HT1080 (cell line): ENCODE measurements at regions not wholly inside any gene's neighbourhood (a gene's known extent, or its start where the extent isn't known, plus 50 kb on each side); places are given as distances from the start of the nearest gene placed in this dataset.

Experiments used
- DNase-seq: peaks from one replicate; pipeline ENCODE4 v3.0.0-alpha.2; 2015; ENCODE audit warnings: low read depth

DNA sequence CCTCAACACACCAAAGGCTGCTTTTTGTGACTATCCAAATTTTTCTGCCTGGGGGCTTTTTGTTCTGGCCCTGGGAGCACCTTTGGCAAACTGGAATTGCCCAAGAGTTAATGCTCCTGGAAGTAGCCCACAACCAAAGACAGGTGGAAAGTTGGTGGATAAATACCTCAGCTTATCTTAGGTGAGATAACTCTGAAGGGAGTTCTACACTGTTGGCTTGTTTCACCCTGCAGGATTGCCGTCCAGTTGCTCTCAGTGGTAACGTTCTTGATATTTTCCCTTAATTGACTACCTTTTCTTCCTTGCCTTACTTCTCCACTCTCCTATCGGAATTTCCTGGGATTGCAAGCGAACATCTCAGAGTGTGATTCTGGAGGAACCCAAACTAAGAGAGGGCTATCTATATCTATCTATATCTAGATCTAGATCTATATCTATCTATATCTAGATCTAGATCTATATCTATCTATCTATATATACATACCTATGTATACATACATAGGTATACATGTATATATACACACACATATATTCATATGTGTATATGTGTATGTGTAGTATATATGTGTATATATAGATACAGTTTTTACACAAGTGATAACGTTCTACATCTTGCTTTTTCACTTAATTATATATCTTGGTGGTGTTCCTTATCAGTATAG is 82.6 kb upstream of the DHX15 start:
- no peak for DNase-seq

DNA sequence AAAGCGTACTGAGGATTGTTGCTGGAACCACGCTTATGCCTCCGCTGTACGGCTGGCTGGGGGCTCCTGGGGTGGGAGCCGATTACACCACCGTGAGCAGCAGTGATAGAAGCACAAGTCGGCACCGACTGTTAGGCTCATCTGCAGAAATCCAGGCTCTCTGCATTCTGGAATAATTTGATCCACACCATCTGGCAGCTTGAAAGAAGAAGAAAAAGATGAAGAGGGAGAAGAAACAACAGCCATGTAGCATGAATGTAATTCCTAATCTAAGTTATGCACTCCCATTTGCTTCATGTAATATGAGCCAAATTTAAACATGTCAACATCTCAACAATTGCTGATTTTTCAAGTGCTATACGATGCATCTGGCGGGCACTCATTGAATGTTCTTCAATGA is 84.6 kb upstream of the DHX15 start:
- no peak for DNase-seq

DNA sequence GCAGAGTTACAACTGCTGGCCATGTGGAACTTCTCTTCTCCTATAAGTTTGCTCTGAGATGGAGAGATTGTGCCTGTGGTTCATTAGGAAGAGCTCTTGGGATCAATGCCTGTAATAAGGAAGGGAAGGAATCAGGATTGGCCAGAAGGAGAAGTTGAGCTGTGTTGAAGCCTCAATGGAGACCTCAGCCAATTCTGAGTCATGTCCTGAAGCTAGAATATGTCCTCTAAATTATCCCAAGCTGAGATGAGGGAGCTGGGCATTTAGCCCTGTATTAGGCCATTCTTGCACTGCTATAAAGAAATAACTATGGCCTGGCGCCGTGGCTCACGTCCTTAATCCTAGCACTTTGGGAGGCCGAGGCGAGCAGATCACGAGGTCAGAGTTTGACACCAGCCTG is 85.4 kb upstream of the DHX15 start:
- DNase-seq: no peak

DNA sequence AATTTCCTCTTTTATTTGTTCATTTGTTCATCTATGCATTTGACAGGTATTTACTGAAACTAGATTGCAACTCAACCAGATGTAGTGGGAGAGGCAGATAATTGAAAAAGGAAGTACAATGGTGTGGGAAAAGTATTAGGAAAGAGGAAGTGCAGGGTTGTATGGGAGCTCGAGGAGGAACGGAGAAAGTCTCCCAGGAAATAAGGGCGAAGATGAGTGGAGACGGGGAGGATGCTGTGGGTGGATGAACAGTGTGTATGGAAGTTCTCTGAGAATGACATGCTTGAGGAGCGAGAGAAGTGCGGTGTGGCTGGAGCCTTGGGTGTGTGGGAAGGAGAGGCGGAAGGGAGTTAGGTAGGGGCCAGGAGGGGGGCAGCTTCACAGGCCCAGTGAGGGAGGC is 87.5 kb upstream of the DHX15 start:
- DNase-seq: no peak

DNA sequence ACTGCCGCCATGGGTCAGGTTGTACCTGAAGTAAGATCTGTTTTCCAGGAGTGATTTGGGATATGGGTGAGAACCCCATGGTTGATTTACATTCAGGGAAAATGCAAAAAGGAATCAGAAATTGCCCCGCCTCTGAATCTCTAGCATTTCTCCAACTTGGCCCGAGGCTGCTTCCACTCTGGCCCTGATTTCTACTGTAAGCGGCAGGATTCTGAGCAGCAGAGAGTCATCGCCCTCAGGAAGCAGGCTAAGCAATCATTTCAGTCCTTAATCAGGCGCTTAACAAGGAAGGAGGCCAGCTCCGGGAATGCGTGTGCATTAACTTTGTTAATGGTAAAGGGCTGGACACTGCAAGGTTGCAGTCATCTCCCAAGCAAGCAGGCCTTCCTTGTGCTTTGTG is 88.5 kb upstream of the DHX15 start:
- no peak for DNase-seq

DNA sequence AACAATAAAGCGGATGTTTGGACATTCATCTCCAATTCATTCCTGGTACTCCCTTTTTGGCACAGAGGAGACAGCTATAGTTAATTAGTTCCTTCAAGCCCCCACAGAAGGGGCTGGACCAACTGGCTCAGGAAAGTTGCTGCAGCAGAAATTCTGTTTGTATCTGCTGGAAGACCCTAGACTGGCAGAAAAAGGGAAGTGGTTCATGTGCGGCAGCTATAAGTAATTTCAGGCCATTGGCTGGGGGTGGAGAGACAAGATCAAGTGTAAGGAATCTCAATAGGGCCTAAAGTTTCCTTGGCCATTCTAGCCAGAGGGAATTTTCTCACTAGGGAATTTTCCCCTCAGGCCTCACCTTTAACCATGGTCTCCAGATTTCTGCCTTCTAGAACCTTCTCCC is 89.9 kb upstream of the DHX15 start:
- DNase-seq: no peak

DNA sequence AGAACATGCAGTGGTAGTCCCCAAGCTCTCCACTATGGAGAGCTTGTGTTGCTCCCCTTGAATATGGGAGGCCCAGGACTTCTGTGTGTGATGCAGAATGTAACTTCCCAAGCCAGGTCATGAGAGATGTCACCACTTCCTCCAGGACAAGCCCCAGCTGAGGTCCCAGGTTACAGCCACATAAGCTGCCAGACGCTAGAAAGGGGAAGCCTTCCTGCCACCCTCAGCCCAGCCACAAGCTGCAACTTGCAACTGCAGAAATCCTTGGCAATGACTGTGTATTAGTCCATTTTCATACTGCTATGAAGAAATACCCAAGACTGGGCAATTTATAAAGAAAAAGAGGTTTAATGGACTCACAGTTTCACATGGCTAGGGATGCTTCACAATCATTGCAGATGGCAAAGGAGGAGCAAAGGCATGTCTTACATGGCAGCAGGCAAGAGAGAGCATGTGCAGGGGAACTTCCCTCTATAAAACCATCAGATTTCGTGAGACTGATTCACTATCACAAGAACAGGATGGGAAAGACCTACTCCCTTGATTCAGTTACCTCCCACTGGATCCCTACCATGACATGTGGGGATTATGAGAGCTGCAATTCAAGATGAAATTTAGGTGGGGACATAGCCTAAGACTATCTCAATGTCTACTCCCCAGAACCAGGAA is 91.5 kb upstream of the DHX15 start:
- DNase-seq: no peak

DNA sequence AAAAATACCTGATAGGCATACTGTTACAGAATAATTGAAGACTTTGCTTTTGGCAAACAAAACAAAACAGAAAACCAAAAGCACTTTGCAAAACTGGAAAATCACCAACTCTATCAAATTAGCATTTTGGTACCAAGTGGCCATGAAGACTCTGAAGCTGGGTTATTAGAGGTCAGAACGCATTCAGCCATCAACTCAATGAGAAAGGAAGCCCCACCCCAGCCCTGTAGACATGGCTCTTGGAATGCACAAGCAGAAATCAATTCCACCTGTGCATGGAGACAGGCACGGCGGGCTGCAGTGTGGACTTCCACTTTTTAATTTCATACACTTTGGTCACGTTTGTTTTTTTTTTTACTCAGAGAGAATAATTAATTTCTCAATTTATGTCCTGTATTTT is 93.6 kb upstream of the DHX15 start:
- DNase-seq: no peak

DNA sequence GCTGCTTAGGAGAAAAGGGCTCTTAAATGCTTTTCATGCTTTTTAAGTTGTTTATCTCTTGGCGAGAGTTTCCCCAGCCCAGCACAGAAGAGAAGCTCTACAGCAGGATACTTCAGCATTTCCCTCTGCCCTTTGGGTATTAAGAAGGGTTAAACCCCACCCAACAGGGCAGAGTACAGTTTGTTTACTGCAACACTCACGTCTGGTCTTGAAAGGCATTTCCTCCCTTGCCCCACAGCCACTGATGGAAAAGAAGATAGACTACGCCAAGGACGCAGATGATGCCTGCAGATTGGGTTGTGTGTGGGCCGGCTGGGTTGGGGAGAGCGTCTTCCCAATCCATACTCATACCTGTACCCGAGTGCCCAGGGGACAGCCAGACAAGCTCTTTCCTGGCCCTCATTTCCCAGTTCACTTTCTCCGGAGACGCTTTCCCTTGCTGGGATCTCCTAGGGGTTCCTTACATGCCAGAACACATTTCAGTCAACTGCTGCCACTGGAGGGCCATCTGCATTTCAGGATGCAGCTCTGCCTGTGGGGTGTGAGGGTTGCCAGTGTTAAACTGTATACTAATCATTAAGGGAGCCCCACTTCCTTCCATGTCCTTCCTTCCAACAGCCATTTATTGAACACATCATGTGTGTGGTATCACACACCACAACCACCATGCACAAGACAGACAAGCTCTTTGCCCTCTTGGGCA is 96.5 kb upstream of the DHX15 start:
- DNase-seq: no peak

DNA sequence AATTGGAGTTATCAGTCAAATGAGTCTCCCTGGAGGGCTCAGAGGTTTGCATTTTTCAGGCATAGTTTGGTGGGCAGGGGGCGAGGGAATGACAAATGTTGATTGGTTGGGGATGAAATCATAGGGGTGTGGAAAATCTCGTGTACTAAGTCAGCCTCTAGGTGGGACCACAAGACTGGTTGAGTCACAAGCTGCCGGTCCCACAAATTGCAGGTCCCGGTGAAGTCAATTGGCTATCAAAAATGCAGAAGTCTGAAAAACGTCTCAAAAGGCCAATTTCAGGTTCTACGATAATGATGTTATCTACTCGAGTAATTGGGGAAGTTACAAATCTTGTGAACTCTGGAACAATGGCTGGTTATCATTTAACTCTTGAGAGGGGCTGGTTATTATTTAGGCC is 98.8 kb upstream of the DHX15 start:
- DNase-seq: no peak

DNA sequence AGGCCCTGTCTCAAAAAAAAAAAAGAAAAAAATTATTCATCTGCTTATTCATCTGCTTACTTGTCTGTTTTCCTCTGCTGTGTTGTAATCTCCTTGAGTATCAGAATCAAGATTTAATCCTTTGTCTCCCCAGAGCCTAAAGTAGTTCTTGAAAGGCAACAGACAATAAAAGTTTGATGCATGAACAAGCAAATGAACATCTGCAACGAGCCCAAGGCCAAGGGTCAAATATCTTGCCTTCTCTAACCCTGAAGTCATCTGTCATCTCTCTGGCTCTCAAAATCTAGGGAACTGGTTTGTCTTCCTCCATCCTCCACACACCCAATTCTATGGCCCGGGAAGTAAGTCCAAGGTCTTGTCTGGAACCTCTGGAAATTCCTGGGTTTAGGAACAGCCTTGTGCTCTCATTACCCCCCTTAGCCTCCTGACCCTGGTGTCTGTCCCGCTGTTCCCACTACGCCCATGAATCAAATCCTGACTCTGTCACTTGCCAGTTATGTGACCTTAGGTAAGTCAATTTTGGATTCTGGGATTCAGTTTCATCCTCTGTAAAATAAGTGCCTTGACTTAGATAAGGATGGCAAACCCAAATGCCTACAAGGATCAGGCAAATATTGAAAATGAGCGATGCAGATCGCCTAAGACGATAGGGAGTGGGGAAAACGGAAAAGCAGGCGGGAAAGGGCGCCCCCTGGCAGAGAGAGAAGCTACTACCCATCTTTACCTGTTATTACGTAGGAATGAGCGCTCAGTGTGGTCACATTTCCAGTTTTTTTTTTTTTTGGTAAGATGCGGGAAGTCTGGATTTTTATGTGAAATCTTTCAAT is 102.7 kb upstream of the DHX15 start:
- DNase-seq: peak; percentile 24

DNA sequence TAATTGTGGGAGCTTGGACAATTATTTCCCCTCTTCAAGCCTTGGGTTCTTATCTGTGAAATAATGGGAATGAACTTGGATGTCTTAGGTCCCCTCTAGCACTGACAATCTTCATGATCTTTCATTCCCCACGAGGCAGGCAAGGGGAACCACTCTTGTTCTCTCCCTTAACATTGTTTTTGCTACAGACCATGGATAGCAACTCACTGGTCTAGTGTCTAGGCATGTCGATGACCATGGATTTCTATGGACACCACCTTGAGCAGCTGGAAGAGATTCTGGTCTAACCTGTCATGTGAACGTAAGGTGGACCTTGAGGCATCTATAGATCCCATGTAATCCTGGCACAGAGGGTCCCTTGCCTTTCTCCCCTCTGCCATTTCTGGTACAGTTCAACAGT is 104.1 kb upstream of the DHX15 start:
- no peak for DNase-seq

DNA sequence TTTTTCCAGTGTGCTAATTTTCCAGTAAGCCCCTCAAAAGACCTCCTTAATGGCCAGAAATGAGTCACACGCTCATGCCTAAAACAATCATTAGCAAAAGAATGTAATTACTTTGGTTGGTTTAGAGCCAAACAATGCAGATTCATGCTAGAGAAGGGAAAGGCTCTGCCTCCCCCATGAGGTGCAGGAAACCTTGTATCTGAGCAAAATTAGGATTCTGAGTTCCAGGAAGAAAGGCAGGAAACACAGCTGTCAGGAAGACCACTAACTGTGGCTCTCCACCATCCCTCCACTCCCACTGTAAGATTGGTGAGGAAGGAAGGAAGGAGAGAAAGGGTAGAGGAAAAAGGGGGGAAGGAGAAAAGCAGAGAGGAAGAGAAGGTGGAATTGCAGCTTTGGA is 104.9 kb upstream of the DHX15 start:
- no peak for DNase-seq

DNA sequence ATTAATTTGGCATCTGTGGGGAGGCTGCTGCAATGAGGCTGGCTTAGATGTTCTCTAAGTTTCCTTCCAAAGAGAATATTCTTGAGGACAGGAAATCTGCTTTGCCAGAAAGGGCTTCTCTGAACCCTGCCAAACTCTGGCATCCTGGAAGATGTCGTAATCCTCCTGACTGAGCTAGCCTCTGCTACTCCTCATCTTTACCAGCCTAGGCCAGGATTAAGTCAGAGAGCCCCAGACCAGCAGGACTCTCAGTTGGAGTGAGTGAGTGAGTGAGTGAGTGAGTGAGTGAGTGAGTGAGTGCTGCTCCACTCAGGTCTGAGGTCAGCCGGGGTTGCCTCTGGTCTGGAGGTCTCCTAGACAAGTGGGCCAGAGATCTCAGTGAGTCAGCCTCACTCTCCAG is 104.9 kb upstream of the SOD3 start:
- DNase-seq: no peak

DNA sequence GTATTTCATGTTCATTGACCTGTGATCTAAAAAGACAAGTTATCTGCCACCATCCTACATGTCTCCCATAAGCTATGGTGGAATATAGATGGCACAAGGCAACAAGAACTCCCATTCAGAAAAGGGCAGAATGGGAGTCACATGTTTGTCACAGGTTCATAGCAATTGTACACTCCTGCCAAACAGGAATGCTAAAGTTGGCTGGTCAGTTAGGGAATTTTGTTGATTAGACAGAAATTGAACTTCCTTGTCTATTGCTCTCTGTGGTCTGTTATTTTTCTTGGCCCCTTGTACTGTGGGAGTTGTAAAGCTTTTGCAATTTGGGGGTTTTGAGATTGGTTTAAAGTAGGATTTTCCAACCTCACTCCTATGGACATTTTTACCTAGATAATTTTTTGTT is 101.7 kb upstream of the SOD3 start:
- no peak for DNase-seq

DNA sequence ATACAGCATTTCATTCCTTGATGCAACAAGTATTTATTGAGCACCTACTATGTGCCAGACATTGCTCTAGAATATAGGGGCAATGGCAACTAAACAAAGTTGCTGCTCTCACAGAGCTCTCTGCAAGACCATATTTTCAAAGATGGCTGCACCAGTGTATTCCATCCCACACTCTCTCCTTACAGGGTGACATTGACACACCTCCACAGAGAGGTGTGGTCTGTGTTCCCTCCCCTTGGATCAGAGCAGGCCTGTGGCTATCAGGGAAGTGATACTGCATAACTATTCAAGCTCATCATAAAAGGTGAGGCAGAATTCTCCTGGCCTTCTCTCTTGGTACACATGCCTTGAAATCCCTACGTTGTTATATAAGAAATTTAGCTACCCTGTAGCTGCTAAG is 95.3 kb upstream of the SOD3 start:
- no peak for DNase-seq

DNA sequence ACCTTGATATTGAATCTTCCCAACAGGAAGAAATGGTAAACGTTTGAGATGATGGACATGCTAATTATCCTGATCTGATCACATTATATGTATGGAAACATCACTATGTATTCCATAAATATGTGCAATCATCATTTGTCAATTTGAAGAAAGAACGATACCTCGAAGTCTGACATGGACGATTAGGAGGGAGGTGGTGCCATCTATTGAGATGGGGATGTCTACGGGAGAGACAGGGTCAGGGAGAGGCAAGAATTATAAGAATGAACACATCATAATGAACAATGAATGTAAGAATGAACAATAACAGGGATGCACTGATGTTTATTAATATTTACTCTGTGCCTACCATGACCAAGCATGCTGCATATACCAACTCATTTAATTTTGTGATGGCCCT is 93.7 kb upstream of the SOD3 start:
- no peak for DNase-seq

DNA sequence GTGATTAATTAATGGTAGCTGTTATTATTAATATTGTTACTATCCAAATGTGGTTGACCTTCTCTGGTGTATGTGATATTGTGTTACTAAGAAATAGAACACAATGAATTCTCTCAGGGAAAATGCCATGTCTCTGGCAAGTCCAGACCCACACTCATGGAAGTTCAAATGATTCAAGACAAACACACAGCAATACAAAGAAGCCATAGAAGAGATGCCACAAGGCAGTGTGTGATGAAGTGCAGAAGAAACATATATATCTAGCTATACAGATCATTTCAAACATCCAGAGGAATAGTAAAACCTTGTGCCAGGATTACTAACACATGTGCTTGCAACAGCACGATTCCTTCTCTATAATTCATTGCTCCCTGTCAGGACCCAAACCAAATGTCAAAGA is 93.1 kb upstream of the SOD3 start:
- no peak for DNase-seq

DNA sequence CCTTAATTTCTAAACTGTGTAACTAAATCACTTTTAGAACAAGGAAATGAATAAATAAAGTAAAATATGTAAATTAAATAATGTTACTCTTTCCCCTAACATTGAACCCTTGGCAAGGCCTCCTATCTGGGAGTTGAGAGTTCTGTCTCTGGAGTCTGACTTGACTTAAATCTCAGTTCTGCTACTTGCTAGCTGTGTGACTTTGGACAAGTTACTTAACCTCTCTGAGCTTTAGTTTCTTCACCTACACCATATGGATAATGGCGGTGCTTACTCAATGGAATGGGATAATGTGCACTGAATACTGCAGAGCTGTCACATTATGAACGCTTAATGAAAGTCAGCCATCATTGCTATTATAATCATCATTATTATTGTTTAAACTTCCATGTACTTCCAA is 92.1 kb upstream of the SOD3 start:
- DNase-seq: no peak

DNA sequence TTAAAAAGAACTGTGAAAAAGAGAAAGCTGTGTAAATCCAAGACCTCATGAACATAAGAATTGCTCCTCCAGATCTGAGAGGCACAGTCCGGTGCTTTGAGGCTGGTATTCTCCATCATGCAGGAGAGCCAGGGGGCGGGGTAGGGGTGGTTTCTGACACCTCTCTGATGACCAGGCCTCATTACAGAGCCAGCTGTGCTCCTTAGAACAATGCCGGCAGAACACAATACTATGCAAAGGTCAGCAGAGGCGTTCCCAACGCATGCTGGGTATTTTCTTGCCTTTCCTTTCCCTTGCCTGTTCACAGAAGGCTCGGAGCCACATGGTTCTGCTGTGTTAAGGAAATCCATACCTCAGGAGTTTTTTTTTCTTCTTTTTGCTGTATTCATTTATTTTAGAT is 91.2 kb upstream of the SOD3 start:
- DNase-seq: no peak

DNA sequence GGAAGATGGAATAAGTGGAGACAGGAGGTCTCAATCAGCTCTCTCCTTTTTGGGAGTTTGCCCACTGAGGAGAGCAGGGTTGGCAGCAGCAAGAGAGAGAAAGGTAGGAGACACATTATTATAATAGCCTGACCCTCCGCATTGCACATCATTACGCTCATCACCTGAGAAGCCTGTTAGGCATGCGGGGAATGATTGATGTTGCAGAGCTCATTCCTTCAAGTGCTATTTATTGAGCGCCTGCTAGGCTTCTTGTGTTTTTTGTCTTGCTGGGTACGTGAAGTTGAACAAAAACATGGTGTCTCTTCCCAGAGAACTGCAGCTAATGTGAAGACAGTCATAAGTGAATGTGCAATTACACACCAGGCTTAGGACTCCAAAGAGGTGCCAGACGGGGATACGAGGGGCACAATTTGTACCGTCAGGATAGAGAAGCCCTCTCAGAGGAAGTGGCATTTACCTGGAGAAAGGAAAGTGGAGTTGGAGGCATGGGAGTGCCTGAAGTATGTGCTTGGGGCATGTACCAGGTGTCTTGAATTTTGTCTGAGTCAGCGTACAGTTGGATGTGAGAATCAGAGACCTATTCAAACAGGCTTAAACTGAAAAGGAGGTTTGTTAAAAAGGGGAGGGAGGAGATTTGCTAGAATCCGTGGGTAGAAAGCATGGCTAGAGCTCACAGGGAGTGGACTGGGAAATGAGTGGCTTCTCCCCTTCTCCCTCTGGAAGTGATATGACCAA is 90.2 kb upstream of the SOD3 start:
- no peak for DNase-seq
